Liver (tissue), 8 donors: ENCODE measurements at regions not wholly inside any gene's neighbourhood (a gene's known extent, or its start where the extent isn't known, plus 50 kb on each side); places are given as distances from the start of the nearest gene placed in this dataset.

Source experiments
- DNase-seq: peaks from one replicate; pipeline ENCODE4 v3.0.0-alpha.2; 2017; ENCODE audit warnings: low spot score
- H3K27ac ChIP-seq, 2 donors: one replicate each; pipeline ENCODE4 v1.7.0; 2013; ENCODE audit warnings: inconsistent platforms in 2 of 2, low read length in 2 of 2, control low read depth in 1 of 2, low read depth in 1 of 2, mild to moderate bottlenecking in 1 of 2
- H3K27me3 ChIP-seq, 4 donors: one replicate each; pipeline versions ENCODE4 v1.6.1 to v1.7.0; 2013; ENCODE audit warnings: low read length in 3 of 4, inconsistent platforms in 1 of 4, mild to moderate bottlenecking in 1 of 4, moderate library complexity in 1 of 4; ENCODE audit not compliant: control insufficient read depth in 4 of 4, insufficient read depth in 4 of 4
- H3K36me3 ChIP-seq, 4 donors: one replicate each; pipeline versions ENCODE4 v1.6.1 to v1.7.0; 2013; ENCODE audit warnings: low read length in 3 of 4, mild to moderate bottlenecking in 3 of 4, low read depth in 1 of 4, moderate library complexity in 1 of 4; ENCODE audit not compliant: control insufficient read depth in 4 of 4, insufficient read depth in 3 of 4
- H3K4me1 ChIP-seq, 4 donors: one replicate each; pipeline versions ENCODE4 v1.6.1 to v1.7.0; 2013; ENCODE audit warnings: low read length in 3 of 4, mild to moderate bottlenecking in 3 of 4, moderate library complexity in 1 of 4; ENCODE audit not compliant: control insufficient read depth in 4 of 4, insufficient read depth in 4 of 4
- H3K4me3 ChIP-seq, 3 donors: one replicate each; pipeline versions ENCODE4 v1.6.1 to v1.7.0; 2013; ENCODE audit warnings: low read length in 3 of 3, control low read depth in 1 of 3, low read depth in 1 of 3, mild to moderate bottlenecking in 1 of 3
- H3K9ac ChIP-seq, 2 donors: one replicate each; pipeline ENCODE4 v1.7.0; 2013; ENCODE audit warnings: low read length in 2 of 2, mild to moderate bottlenecking in 2 of 2, moderate library complexity in 2 of 2, control low read depth in 1 of 2, low read depth in 1 of 2
- H3K9me3 ChIP-seq, 4 donors: one replicate each; pipeline versions ENCODE4 v1.6.1 to v1.7.0; 2013; ENCODE audit warnings: low read length in 3 of 4; ENCODE audit not compliant: control insufficient read depth in 4 of 4
- ATF3 ChIP-seq: IDR thresholded peaks from 2 replicates; pipeline ENCODE4 v1.6.1; 2016; ENCODE audit warnings: antibody characterized with exemption
- CTCF ChIP-seq: fragments of 150-350 bp; IDR thresholded peaks from 2 replicates; pipeline ENCODE4 v1.5.1; 2017; ENCODE audit warnings: improper control_type of control experiment, low read depth, low read length; ENCODE audit not compliant: missing input control
- EGR1 ChIP-seq, 2 donors: IDR thresholded peaks; 2 replicates each; pipeline ENCODE4 v1.6.1; 2016 to 2018; ENCODE audit warnings: antibody characterized with exemption in 2 of 2, low read depth in 2 of 2
- FOXA1 ChIP-seq: IDR thresholded peaks from 2 replicates; pipeline ENCODE4 v1.6.1; 2016; ENCODE audit warnings: antibody characterized with exemption
- FOXA2 ChIP-seq: IDR thresholded peaks from 2 replicates; pipeline ENCODE4 v1.6.1; 2016; ENCODE audit warnings: antibody characterized with exemption
- GABPA ChIP-seq, 2 donors: IDR thresholded peaks in 1 of 2; conservative IDR thresholded peaks in 1 of 2; 2 replicates each; pipeline ENCODE4 v1.6.1; 2016; ENCODE audit warnings: antibody characterized with exemption in 2 of 2, mild to moderate bottlenecking in 1 of 2, moderate library complexity in 1 of 2
- HNF4A ChIP-seq, 2 donors: conservative IDR thresholded peaks; 2 replicates each; pipeline ENCODE4 v1.6.1; 2016; ENCODE audit warnings: antibody characterized with exemption in 2 of 2, mild to moderate bottlenecking in 2 of 2
- HNF4G ChIP-seq: IDR thresholded peaks from 2 replicates; pipeline ENCODE4 v1.6.1; 2016; ENCODE audit warnings: antibody characterized with exemption
- MAX ChIP-seq: IDR thresholded peaks from 2 replicates; pipeline ENCODE4 v1.6.1; 2016; ENCODE audit warnings: antibody characterized with exemption
- NR2F2 ChIP-seq: IDR thresholded peaks from 2 replicates; pipeline ENCODE4 v1.6.1; 2016; ENCODE audit warnings: antibody characterized with exemption
- RAD21 ChIP-seq, 2 donors: IDR thresholded peaks; 2 replicates each; pipeline ENCODE4 v1.6.1; 2016; ENCODE audit warnings: antibody characterized with exemption in 2 of 2, mild to moderate bottlenecking in 2 of 2
- REST ChIP-seq: IDR thresholded peaks from 2 replicates; pipeline ENCODE4 v1.6.1; 2016; ENCODE audit warnings: antibody characterized with exemption, mild to moderate bottlenecking
- RXRA ChIP-seq, 2 donors: IDR thresholded peaks; 2 replicates each; pipeline ENCODE4 v1.6.1; 2017 to 2018; ENCODE audit warnings: antibody characterized with exemption in 2 of 2, mild to moderate bottlenecking in 1 of 2
- SP1 ChIP-seq: IDR thresholded peaks from 2 replicates; pipeline ENCODE4 v1.6.1; 2018; ENCODE audit warnings: antibody characterized with exemption, mild to moderate bottlenecking
- TAF1 ChIP-seq: conservative IDR thresholded peaks from 2 replicates; pipeline ENCODE4 v1.6.1; 2016; ENCODE audit warnings: antibody characterized with exemption, mild to moderate bottlenecking
- YY1 ChIP-seq: IDR thresholded peaks from 2 replicates; pipeline ENCODE4 v1.6.1; 2016; ENCODE audit warnings: antibody characterized with exemption, mild to moderate bottlenecking
- ZBTB33 ChIP-seq: IDR thresholded peaks from 2 replicates; pipeline ENCODE4 v1.6.1; 2016; ENCODE audit warnings: antibody characterized with exemption
- WGBS: extraction: QIAGEN DNeasy Blood & Tissue Kit; methylation state at CpG from one replicate; pipeline ENCODE4 v1.1.7; 2013; 5-methylcytosine and 5-hydroxymethylcytosine counted together
- donor health status: healthy.
- donor health status: healthy.
- donor health status: healthy.
- donor health status: healthy.
- donor health status: healthy.

DNA sequence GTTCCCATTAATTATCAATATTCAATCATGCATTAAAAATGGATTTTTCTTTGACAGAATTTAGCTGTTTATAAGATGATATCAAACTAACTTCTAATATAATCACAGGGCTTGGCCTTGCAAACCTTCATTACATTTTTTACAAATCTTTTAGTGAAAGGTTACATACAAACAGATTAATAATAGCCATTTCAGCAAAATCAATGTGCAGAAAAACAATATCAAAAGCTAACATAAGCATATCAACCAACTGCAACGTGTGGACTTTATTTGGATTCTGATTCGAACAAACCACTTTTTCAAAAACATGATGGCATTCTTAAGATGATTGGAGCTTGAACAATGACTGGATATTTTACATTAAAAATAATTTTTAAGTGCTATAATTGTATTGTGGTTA lies 93.6 kb downstream of the OTX2 start:
- H3K4me1 ChIP-seq = no peaks in the 10 kb centered on the region
- H3K9me3 ChIP-seq = no peaks in the 10 kb centered on the region
- no peaks in the 10 kb centered on the region for H3K27me3 ChIP-seq
- H3K36me3 ChIP-seq = no peaks in the 10 kb centered on the region
- TF ChIP-seq RXRA (IDR thresholded peaks at IDR 0.05) = no peak
- no peak for TF ChIP-seq RAD21 (IDR thresholded peaks at IDR 0.05)
- TF ChIP-seq HNF4A (conservative IDR thresholded peaks at IDR 0.05) = no peak
- TF ChIP-seq ZBTB33 = no peak
- no peak for TF ChIP-seq HNF4G
- TF ChIP-seq EGR1 (IDR thresholded peaks at IDR 0.05; ENCODE audit: low read depth in 2 of 2) = no peak
- no peak for TF ChIP-seq ATF3
- no peak for TF ChIP-seq GABPA (IDR thresholded peaks at IDR 0.05 in 1 of 2, conservative IDR thresholded peaks at IDR 0.05 in 1 of 2)
- no peak for TF ChIP-seq CTCF
- TF ChIP-seq NR2F2 = no peak
- no peak for TF ChIP-seq REST
- TF ChIP-seq FOXA1 = no peak
- TF ChIP-seq SP1 = no peak
- no peak for TF ChIP-seq TAF1
- no peak for TF ChIP-seq FOXA2
- no peak for TF ChIP-seq YY1
- H3K9ac ChIP-seq = no peak overlapping the region
- no peak overlapping the region for H3K27ac ChIP-seq
- 87% methylated on average over 2 of the region's 2 CpGs for WGBS
- no peak overlapping the region for H3K4me3 ChIP-seq
- no peak for DNase-seq

- no peaks in the 10 kb centered on the region for H3K36me3 ChIP-seq
- no peak overlapping the region for H3K27ac ChIP-seq
- WGBS = 67% methylated on average over 4 of the region's 4 CpGs
- DNase-seq = no peak
- H3K9ac ChIP-seq = no peak overlapping the region
- no peaks in the 10 kb centered on the region for H3K27me3 ChIP-seq
- H3K4me1 ChIP-seq = no peaks in the 10 kb centered on the region
- no peaks in the 10 kb centered on the region for H3K9me3 ChIP-seq
- no peak overlapping the region for H3K4me3 ChIP-seq
- TF ChIP-seq EGR1 (IDR thresholded peaks at IDR 0.05; ENCODE audit: low read depth in 2 of 2) = no peak
- TF ChIP-seq REST = no peak
- no peak for TF ChIP-seq RAD21 (IDR thresholded peaks at IDR 0.05)
- TF ChIP-seq NR2F2 = no peak
- no peak for TF ChIP-seq ZBTB33
- no peak for TF ChIP-seq ATF3
- no peak for TF ChIP-seq SP1
- no peak for TF ChIP-seq MAX
- TF ChIP-seq GABPA (IDR thresholded peaks at IDR 0.05 in 1 of 2, conservative IDR thresholded peaks at IDR 0.05 in 1 of 2) = no peak
- no peak for TF ChIP-seq RXRA (IDR thresholded peaks at IDR 0.05)
- TF ChIP-seq FOXA1 = no peak
- TF ChIP-seq TAF1 = no peak
Observed at GRCh38 chr14:56715938-56716337, 94.3 kb downstream of the OTX2 start.
